ENCODE measurements at regions not wholly inside any gene's neighbourhood (a gene's known extent, or its start where the extent isn't known, plus 50 kb on each side); places are given as distances from the start of the nearest gene placed in this dataset.

DNA sequence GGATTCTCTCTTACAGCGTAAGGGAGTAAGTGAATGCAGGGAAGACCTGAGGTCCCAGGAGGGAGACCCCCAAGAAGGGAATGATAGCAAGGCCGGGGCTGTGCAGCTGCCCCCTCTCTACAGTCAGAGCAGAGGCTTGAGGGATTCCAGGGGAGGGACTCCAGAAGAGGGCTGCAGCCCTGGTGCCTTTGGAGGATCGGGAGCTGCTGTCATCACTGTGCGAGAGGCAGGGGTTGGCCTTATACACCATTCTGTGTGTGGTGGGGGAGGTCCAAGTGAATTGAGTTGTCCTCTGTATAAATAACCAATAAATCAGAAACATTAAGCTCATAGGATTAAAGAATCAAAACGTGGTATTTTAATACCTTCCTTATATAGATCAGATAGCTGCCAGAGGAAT is 114.9 kb downstream of the GLI2 start:
- no peak for TF ChIP-seq TAF1 (IDR thresholded peaks at IDR 0.05; ENCODE audit: borderline replicate concordance, insufficient read depth, low read length)
- TF ChIP-seq, protein P1, sequence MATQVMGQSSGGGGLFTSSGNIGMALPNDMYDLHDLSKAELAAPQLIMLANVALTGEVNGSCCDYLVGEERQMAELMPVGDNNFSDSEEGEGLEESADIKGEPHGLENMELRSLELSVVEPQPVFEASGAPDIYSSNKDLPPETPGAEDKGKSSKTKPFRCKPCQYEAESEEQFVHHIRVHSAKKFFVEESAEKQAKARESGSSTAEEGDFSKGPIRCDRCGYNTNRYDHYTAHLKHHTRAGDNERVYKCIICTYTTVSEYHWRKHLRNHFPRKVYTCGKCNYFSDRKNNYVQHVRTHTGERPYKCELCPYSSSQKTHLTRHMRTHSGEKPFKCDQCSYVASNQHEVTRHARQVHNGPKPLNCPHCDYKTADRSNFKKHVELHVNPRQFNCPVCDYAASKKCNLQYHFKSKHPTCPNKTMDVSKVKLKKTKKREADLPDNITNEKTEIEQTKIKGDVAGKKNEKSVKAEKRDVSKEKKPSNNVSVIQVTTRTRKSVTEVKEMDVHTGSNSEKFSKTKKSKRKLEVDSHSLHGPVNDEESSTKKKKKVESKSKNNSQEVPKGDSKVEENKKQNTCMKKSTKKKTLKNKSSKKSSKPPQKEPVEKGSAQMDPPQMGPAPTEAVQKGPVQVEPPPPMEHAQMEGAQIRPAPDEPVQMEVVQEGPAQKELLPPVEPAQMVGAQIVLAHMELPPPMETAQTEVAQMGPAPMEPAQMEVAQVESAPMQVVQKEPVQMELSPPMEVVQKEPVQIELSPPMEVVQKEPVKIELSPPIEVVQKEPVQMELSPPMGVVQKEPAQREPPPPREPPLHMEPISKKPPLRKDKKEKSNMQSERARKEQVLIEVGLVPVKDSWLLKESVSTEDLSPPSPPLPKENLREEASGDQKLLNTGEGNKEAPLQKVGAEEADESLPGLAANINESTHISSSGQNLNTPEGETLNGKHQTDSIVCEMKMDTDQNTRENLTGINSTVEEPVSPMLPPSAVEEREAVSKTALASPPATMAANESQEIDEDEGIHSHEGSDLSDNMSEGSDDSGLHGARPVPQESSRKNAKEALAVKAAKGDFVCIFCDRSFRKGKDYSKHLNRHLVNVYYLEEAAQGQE (IDR thresholded peaks at IDR 0.05; ENCODE audit: insufficient read depth in 1 of 2, low read depth in 2 of 2, low read length in 2 of 2): no peak

DNA sequence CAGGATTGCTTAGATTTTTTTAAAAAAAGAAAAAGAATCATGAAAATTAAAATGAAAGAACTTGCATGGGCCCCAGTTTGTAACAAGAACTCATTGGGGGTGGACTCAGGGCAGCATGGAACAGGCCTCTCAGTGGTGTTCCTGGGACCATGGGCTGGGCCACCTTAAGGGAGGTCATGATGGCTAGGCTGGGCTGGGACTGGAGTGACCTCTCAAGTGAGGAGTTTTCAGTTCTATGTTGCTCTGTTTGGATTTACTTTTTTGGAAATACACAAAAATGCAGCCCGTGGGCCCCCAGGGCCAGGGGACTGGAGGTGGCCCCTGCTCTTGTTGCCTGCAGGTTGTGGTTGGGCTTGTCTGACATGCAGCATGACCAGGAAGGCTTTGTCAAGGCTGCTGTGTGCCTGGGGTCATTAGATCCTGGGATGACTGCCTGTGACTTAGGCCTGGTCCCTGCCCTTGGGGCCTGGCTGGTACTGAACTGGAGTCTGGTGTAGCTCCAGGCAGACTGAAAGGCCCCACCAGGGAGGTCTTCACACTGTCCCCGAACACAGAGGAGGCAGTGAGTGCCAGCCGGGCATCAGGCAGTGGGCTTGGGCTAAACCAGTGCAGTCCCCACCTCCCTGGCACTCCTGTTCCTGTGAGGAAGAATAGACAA is 115.6 kb downstream of the GLI2 start:
- TF ChIP-seq TAF1 (IDR thresholded peaks at IDR 0.05; ENCODE audit: borderline replicate concordance, insufficient read depth, low read length) (no peak), POLR2AphosphoS5 (IDR thresholded peaks at IDR 0.05; ENCODE audit: low read depth, low read length) (no peak), FOXP2 (optimal IDR thresholded peaks at IDR 0.05; ENCODE audit: borderline replicate concordance, extremely low read depth, extremely low read length, insufficient read depth) (no peak), SIN3A (IDR thresholded peaks at IDR 0.05; ENCODE audit: borderline replicate concordance, insufficient read depth, low read length) (no peak)
- TF ChIP-seq, protein P1 (IDR thresholded peaks at IDR 0.05; ENCODE audit: insufficient read depth in 1 of 2, low read depth in 2 of 2, low read length in 2 of 2): no peak

DNA sequence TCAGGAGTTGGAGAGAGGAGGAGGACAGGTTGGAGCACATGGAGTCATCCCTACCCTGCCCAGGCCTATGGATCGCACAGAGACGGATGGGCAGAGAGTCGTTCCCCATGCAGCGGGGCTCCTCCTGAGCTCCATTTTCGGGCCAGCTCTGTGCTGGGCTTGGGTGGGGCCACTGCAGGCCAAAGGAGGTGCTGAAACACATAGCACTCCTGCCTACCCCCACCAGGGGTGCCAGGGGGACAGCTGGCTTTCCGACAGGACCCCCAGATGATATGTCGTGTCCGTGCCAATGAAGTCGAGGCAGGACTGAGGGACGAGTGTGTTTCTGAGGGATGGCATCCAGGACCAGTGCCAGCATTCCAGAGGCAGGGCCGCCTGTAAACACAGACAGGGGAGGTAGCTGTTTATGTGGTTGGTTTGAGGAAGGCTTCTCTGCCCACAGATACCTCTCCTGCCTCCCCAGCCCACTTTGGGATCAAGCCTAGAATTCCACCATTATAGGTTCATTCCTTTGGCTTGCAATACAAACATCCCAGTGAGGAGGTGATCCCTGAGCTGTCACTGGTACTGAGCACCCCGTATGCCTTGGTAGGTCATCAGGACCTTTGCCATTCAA is 116.6 kb downstream of the GLI2 start:
- TF ChIP-seq TAF1 (IDR thresholded peaks at IDR 0.05; ENCODE audit: borderline replicate concordance, insufficient read depth, low read length): no peak
- no peak for TF ChIP-seq POLR2AphosphoS5 (IDR thresholded peaks at IDR 0.05; ENCODE audit: low read depth, low read length)
- TF ChIP-seq FOXP2 (optimal IDR thresholded peaks at IDR 0.05; ENCODE audit: borderline replicate concordance, extremely low read depth, extremely low read length, insufficient read depth): no peak
- no peak for TF ChIP-seq SIN3A (IDR thresholded peaks at IDR 0.05; ENCODE audit: borderline replicate concordance, insufficient read depth, low read length)
- TF ChIP-seq, protein P1 (IDR thresholded peaks at IDR 0.05; ENCODE audit: insufficient read depth in 1 of 2, low read depth in 2 of 2, low read length in 2 of 2): no peak

DNA sequence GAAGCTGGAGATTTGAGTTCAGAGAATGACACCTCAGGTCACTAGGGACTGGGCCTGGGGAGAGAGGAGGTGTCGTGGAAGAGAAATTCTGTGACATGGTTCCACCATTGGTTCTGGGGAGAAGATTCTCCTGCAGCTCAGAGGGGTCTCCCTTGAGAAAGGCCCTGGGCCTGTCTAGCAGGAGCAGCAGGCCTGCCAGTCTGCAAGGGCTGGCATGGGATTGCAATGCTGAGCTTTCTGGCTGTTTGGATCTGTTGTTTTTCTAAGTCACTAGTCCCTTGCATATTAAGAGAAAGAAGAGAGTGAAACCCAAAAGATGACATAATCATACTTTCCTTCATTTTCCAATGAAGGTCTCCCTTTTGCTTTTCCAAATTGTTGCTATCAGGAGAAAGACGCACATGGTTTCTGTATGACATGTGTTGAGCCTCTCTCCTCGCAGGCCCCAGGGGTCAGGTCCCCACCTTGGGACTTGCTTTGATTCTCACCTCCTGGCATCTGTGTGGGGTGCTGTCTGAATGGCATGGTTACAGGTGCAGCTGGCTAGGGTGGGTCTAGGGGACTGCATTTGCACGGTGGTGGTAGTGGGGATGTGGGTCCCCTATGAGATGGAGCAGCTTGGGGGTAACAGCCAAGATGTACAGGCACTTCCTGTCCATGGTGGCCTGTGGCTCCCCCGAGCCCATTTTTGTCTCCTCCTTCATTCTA is 117.8 kb downstream of the GLI2 start:
- no peak for TF ChIP-seq FOXP2 (optimal IDR thresholded peaks at IDR 0.05; ENCODE audit: borderline replicate concordance, extremely low read depth, extremely low read length, insufficient read depth)
- no peak for TF ChIP-seq TAF1 (IDR thresholded peaks at IDR 0.05; ENCODE audit: borderline replicate concordance, insufficient read depth, low read length)
- TF ChIP-seq, protein P1 (IDR thresholded peaks at IDR 0.05; ENCODE audit: insufficient read depth in 1 of 2, low read depth in 2 of 2, low read length in 2 of 2): no peak
- no peak for TF ChIP-seq POLR2AphosphoS5 (IDR thresholded peaks at IDR 0.05; ENCODE audit: low read depth, low read length)
- no peak for TF ChIP-seq SIN3A (IDR thresholded peaks at IDR 0.05; ENCODE audit: borderline replicate concordance, insufficient read depth, low read length)
